Coronary artery (tissue), 2 donors: ENCODE measurements at regions not wholly inside any gene's neighbourhood (a gene's known extent, or its start where the extent isn't known, plus 50 kb on each side); places are given as distances from the start of the nearest gene placed in this dataset.

Experiments
- DNase-seq: peaks from one replicate; pipeline ENCODE4 v3.0.0-alpha.2; 2017; ENCODE audit warnings: low spot score
- H3K27ac ChIP-seq, 2 donors: fragments of 200-600 bp; sonication (generic); one replicate each; pipeline ENCODE4 v1.5.1; 2016 to 2019
- H3K4me3 ChIP-seq: fragments of 200-600 bp; sonication (generic); 2 replicates; pipeline ENCODE4 v1.5.1; 2016; ENCODE audit warnings: mild to moderate bottlenecking, moderate library complexity
- CTCF ChIP-seq: fragments of 200-600 bp; sonication (generic); IDR thresholded peaks from one replicate; pipeline ENCODE4 v1.5.1; 2019; ENCODE audit warnings: antibody characterized with exemption

- H3K27ac ChIP-seq: no peak overlapping the region
Measured at GRCh38 chr5:135654761-135655467, 76.1 kb upstream of the CXCL14 start.

GRCh38 chr5:135651156-135651555 is 72.4 kb upstream of the CXCL14 start:
- DNase-seq: no peak
- H3K4me3 ChIP-seq: no peak overlapping the region
- no peak overlapping the region for H3K27ac ChIP-seq
- TF ChIP-seq CTCF: no peak

More at GRCh38 chr5:135654761-135655467, 76.1 kb upstream of the CXCL14 start:
- no peak for TF ChIP-seq CTCF
- DNase-seq: no peak
- no peak overlapping the region for H3K4me3 ChIP-seq

- no peak overlapping the region for H3K4me3 ChIP-seq
- no peak for TF ChIP-seq CTCF
- DNase-seq: no peak
- no peak overlapping the region for H3K27ac ChIP-seq
Measured at GRCh38 chr5:135650081-135650480, 71.3 kb upstream of the CXCL14 start.

GRCh38 chr5:135649435-135649834 is 70.6 kb upstream of the CXCL14 start:
- no peak for TF ChIP-seq CTCF
- H3K27ac ChIP-seq: no peak overlapping the region
- DNase-seq: no peak
- no peak overlapping the region for H3K4me3 ChIP-seq

- H3K4me3 ChIP-seq: no peak overlapping the region
- TF ChIP-seq CTCF: no peak
- no peak for DNase-seq
- H3K27ac ChIP-seq: no peak overlapping the region
Measured at GRCh38 chr5:135648116-135648515, 69.3 kb upstream of the CXCL14 start.

- H3K4me3 ChIP-seq: no peak overlapping the region
- no peak for TF ChIP-seq CTCF
- no peak for DNase-seq
- H3K27ac ChIP-seq: no peak overlapping the region
Measured at GRCh38 chr5:135645336-135646180, 66.8 kb upstream of the CXCL14 start.
